H1 (cell line): ENCODE measurements at regions not wholly inside any gene's neighbourhood (a gene's known extent, or its start where the extent isn't known, plus 50 kb on each side); places are given as distances from the start of the nearest gene placed in this dataset.

Source experiments
- CREB1 ChIP-seq: IDR thresholded peaks from 2 replicates; pipeline ENCODE4 v1.6.1; 2012; ENCODE audit warnings: inconsistent platforms
- EP300 ChIP-seq, 2 experiments: IDR thresholded peaks; 1 replicate in 1 of 2; 2 replicates in 1 of 2; pipeline ENCODE4 v1.6.1; 2011 to 2012; ENCODE audit warnings: low read depth in 2 of 2, low read length in 2 of 2, mild to moderate bottlenecking in 2 of 2, borderline replicate concordance in 1 of 2, inconsistent platforms in 1 of 2, moderate library complexity in 1 of 2
- KDM5A ChIP-seq: fragments of 200-600 bp; IDR thresholded peaks from 2 replicates; pipeline ENCODE4 v1.7.1; 2012; ENCODE audit warnings: mild to moderate bottlenecking, low read length, inconsistent platforms, mixed read lengths
- NANOG ChIP-seq: IDR thresholded peaks from 2 replicates; pipeline ENCODE4 v1.6.1; 2011; ENCODE audit warnings: low read length, low read depth, mild to moderate bottlenecking, inconsistent platforms; ENCODE audit not compliant: insufficient read depth, poor library complexity, severe bottlenecking
- PHF8 ChIP-seq: fragments of 200-600 bp; sonication (generic); conservative IDR thresholded peaks from 2 replicates; pipeline ENCODE4 v1.7.1; 2012; ENCODE audit warnings: low read depth, mild to moderate bottlenecking, inconsistent platforms, low read length, moderate library complexity
- POLR2A ChIP-seq, 2 experiments: IDR thresholded peaks; 1 replicate in 1 of 2; 2 replicates in 1 of 2; pipeline ENCODE4 v1.6.1; 2011; ENCODE audit warnings: low read depth in 2 of 2, low read length in 2 of 2, mild to moderate bottlenecking in 2 of 2; ENCODE audit errors: control extremely low read depth in 1 of 2
- POLR2AphosphoS5 ChIP-seq: IDR thresholded peaks from 2 replicates; pipeline ENCODE4 v1.6.1; 2011; ENCODE audit warnings: low read depth, low read length
- SP1 ChIP-seq: IDR thresholded peaks from 2 replicates; pipeline ENCODE4 v1.6.1; 2011; ENCODE audit warnings: low read depth, low read length
- TAF1 ChIP-seq: IDR thresholded peaks from 2 replicates; pipeline ENCODE4 v1.6.1; 2011; ENCODE audit warnings: mild to moderate bottlenecking, low read depth, low read length
- TEAD4 ChIP-seq: IDR thresholded peaks from 2 replicates; pipeline ENCODE4 v1.6.1; 2012; ENCODE audit warnings: low read depth, low read length, inconsistent platforms, mixed read lengths
- YY1 ChIP-seq: IDR thresholded peaks from 2 replicates; pipeline ENCODE4 v1.6.1; 2011; ENCODE audit warnings: low read depth, mild to moderate bottlenecking, low read length
- TF ChIP-seq, protein P1 (sequence below): IDR thresholded peaks from 2 replicates; pipeline ENCODE4 v1.6.1; 2011; ENCODE audit warnings: low read depth, mild to moderate bottlenecking, low read length; ENCODE audit not compliant: insufficient read depth
- TF ChIP-seq, protein P2 (sequence below), 3 experiments: IDR thresholded peaks; 1 replicate in 2 of 3; 2 replicates in 1 of 3; pipeline versions ENCODE4 v1.5.1 to v1.6.1; 2011; ENCODE audit warnings: low read length in 3 of 3, mild to moderate bottlenecking in 3 of 3, inconsistent platforms in 2 of 3, low read depth in 1 of 3, moderate library complexity in 1 of 3; ENCODE audit not compliant: insufficient read depth in 1 of 3; ENCODE audit errors: control extremely low read depth in 1 of 3
- TF ChIP-seq, protein P3 (sequence below): IDR thresholded peaks from 2 replicates; pipeline ENCODE4 v1.6.1; 2011; ENCODE audit warnings: low read length, improper control_type of control experiment

DNA sequence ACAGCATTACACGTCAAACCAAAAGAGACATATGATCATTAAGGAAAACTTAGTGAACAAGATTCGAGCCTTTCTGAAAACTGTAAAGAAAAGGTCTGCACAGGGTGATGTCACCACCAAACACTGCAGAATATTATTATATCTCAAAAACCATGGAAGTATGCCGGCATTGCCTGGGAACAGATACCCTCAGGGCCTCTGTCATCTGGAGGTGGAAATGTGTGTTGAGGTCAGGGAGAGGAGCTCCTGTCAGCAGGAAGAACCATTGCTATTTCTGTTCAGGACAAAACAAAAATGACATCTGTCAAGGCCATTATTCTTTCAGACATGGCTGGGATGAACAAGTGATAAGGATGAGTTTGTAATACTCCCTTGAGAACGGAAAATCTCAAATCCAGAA lies 365.9 kb upstream of the TRIB2 start:
- TF ChIP-seq, protein P1, sequence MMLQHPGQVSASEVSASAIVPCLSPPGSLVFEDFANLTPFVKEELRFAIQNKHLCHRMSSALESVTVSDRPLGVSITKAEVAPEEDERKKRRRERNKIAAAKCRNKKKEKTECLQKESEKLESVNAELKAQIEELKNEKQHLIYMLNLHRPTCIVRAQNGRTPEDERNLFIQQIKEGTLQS = no peak
- TF ChIP-seq, protein P2, sequence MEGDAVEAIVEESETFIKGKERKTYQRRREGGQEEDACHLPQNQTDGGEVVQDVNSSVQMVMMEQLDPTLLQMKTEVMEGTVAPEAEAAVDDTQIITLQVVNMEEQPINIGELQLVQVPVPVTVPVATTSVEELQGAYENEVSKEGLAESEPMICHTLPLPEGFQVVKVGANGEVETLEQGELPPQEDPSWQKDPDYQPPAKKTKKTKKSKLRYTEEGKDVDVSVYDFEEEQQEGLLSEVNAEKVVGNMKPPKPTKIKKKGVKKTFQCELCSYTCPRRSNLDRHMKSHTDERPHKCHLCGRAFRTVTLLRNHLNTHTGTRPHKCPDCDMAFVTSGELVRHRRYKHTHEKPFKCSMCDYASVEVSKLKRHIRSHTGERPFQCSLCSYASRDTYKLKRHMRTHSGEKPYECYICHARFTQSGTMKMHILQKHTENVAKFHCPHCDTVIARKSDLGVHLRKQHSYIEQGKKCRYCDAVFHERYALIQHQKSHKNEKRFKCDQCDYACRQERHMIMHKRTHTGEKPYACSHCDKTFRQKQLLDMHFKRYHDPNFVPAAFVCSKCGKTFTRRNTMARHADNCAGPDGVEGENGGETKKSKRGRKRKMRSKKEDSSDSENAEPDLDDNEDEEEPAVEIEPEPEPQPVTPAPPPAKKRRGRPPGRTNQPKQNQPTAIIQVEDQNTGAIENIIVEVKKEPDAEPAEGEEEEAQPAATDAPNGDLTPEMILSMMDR (IDR thresholded peaks at IDR 0.05; ENCODE audit: control extremely low read depth in 1 of 3, insufficient read depth in 1 of 3, low read depth in 1 of 3, low read length in 3 of 3) = no peak
- no peak for TF ChIP-seq POLR2AphosphoS5
- TF ChIP-seq, protein P3, sequence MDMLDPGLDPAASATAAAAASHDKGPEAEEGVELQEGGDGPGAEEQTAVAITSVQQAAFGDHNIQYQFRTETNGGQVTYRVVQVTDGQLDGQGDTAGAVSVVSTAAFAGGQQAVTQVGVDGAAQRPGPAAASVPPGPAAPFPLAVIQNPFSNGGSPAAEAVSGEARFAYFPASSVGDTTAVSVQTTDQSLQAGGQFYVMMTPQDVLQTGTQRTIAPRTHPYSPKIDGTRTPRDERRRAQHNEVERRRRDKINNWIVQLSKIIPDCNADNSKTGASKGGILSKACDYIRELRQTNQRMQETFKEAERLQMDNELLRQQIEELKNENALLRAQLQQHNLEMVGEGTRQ = no peak
- no peak for TF ChIP-seq YY1
- TF ChIP-seq SP1 = no peak
- no peak for TF ChIP-seq PHF8
- no peak for TF ChIP-seq POLR2A (IDR thresholded peaks at IDR 0.05; ENCODE audit: control extremely low read depth in 1 of 2, low read depth in 2 of 2, low read length in 2 of 2)
- TF ChIP-seq TAF1 = no peak
- TF ChIP-seq KDM5A = no peak
- TF ChIP-seq EP300 (IDR thresholded peaks at IDR 0.05; ENCODE audit: borderline replicate concordance in 1 of 2, low read depth in 2 of 2, low read length in 2 of 2) = no peak
- TF ChIP-seq NANOG = no peak
- TF ChIP-seq CREB1 = no peak
- TF ChIP-seq TEAD4 = no peak
